GM19043 (cell line): ENCODE measurements at regions not wholly inside any gene's neighbourhood (a gene's known extent, or its start where the extent isn't known, plus 50 kb on each side); places are given as distances from the start of the nearest gene placed in this dataset.
"Not testable (repeated sequence)": the region's sequence is repeated elsewhere in the genome, so short reads cannot be mapped to it uniquely, and the experiment has no call there.

Source experiments
- ATAC-seq: cut with Tn5 transposase; IDR thresholded peaks from one replicate; pipeline ENCODE4 v1.9.1; 2021; ENCODE audit warnings: low read depth; ENCODE audit not compliant: unreplicated experiment

GRCh38 chr5:163321511-163321910, 115.9 kb upstream of the CCNG1 start:
- ATAC-seq, result no peak

- no peak for ATAC-seq
Observed at GRCh38 chr5:163330723-163331668, 106.4 kb upstream of the CCNG1 start.

GRCh38 chr5:163336074-163336473, 101.3 kb upstream of the CCNG1 start:
- ATAC-seq, result not testable (repeated sequence)

GRCh38 chr5:163339148-163339547, 98.2 kb upstream of the CCNG1 start:
- ATAC-seq, result no peak

GRCh38 chr5:163340378-163340777, 97.0 kb upstream of the CCNG1 start:
- ATAC-seq, result not testable (repeated sequence)

GRCh38 chr5:163342306-163342705, 95.1 kb upstream of the CCNG1 start:
- ATAC-seq, result no peak

- no peak for ATAC-seq
Observed at GRCh38 chr5:163345216-163345615, 92.2 kb upstream of the CCNG1 start.

GRCh38 chr5:163347671-163348070, 89.7 kb upstream of the CCNG1 start:
- peak; percentile 70 for ATAC-seq

GRCh38 chr5:163350083-163350482, 87.3 kb upstream of the CCNG1 start:
- ATAC-seq, result no peak

- no peak for ATAC-seq
Observed at GRCh38 chr5:163352531-163352930, 84.9 kb upstream of the CCNG1 start.

GRCh38 chr5:163355811-163356210, 81.6 kb upstream of the CCNG1 start:
- ATAC-seq, result not testable (repeated sequence)

GRCh38 chr5:163357636-163358035, 79.8 kb upstream of the CCNG1 start:
- ATAC-seq, result no peak

GRCh38 chr5:163360656-163361055, 76.7 kb upstream of the CCNG1 start:
- no peak for ATAC-seq

GRCh38 chr5:163361450-163361849, 75.9 kb upstream of the CCNG1 start:
- no peak for ATAC-seq

GRCh38 chr5:163362840-163363371, 74.5 kb upstream of the CCNG1 start:
- no peak for ATAC-seq

GRCh38 chr5:163363389-163363788, 74.0 kb upstream of the CCNG1 start:
- ATAC-seq, result no peak

GRCh38 chr5:163366757-163367156, 70.6 kb upstream of the CCNG1 start:
- no peak for ATAC-seq

- no peak for ATAC-seq
Observed at GRCh38 chr5:163369776-163370385, 67.5 kb upstream of the CCNG1 start.

- peak; percentile 51 for ATAC-seq
Observed at GRCh38 chr5:163373436-163374084, 63.8 kb upstream of the CCNG1 start.

- ATAC-seq, result no peak
Observed at GRCh38 chr5:163377982-163378381, 59.4 kb upstream of the CCNG1 start.
